Activated gamma-delta T cell treated with Interleukin-2 at 50 U/mL for 16 hours (primary cell): ENCODE measurements at regions not wholly inside any gene's neighbourhood (a gene's known extent, or its start where the extent isn't known, plus 50 kb on each side); places are given as distances from the start of the nearest gene placed in this dataset.

Experiments used
- DNase-seq: peaks from one replicate; pipeline ENCODE4 v3.0.0-alpha.2; 2020

GRCh38 chr11:28770806-28771205 is 662.6 kb downstream of the METTL15 start:
- DNase-seq = no peak

- DNase-seq = no peak
Observed at GRCh38 chr11:28767574-28767973, 659.4 kb downstream of the METTL15 start.

GRCh38 chr11:28763876-28764275 is 655.7 kb downstream of the METTL15 start:
- DNase-seq = no peak

GRCh38 chr11:28763151-28763550 is 655.0 kb downstream of the METTL15 start:
- no peak for DNase-seq

- no peak for DNase-seq
Observed at GRCh38 chr11:28760676-28761390, 652.6 kb downstream of the METTL15 start.

- no peak for DNase-seq
Observed at GRCh38 chr11:28759311-28759710, 651.1 kb downstream of the METTL15 start.

- no peak for DNase-seq
Observed at GRCh38 chr11:28757725-28758515, 649.7 kb downstream of the METTL15 start.

- DNase-seq = no peak
Observed at GRCh38 chr11:28756977-28757376, 648.8 kb downstream of the METTL15 start.

- no peak for DNase-seq
Observed at GRCh38 chr11:28743061-28743550, 634.9 kb downstream of the METTL15 start.

- no peak for DNase-seq
Observed at GRCh38 chr11:28739489-28740280, 631.5 kb downstream of the METTL15 start.

GRCh38 chr11:28738549-28738948 is 630.4 kb downstream of the METTL15 start:
- DNase-seq = no peak

- no peak for DNase-seq
Observed at GRCh38 chr11:28736256-28736655, 628.1 kb downstream of the METTL15 start.

- DNase-seq = no peak
Observed at GRCh38 chr11:28735511-28735910, 627.3 kb downstream of the METTL15 start.

GRCh38 chr11:28730889-28731288 is 622.7 kb downstream of the METTL15 start:
- no peak for DNase-seq

- DNase-seq = no peak
Observed at GRCh38 chr11:28730336-28730735, 622.1 kb downstream of the METTL15 start.

- no peak for DNase-seq
Observed at GRCh38 chr11:28729339-28729738, 621.2 kb downstream of the METTL15 start.

- no peak for DNase-seq
Observed at GRCh38 chr11:28728666-28729065, 620.5 kb downstream of the METTL15 start.

GRCh38 chr11:28727254-28727653 is 619.1 kb downstream of the METTL15 start:
- DNase-seq = no peak

GRCh38 chr11:28726432-28726831 is 618.2 kb downstream of the METTL15 start:
- DNase-seq = no peak

- DNase-seq = no peak
Observed at GRCh38 chr11:28715726-28716125, 607.5 kb downstream of the METTL15 start.

GRCh38 chr11:28713850-28714249 is 605.7 kb downstream of the METTL15 start:
- no peak for DNase-seq

GRCh38 chr11:28708075-28708474 is 599.9 kb downstream of the METTL15 start:
- DNase-seq = no peak

- DNase-seq = no peak
Observed at GRCh38 chr11:28704801-28705200, 596.6 kb downstream of the METTL15 start.
